Mucosa of gallbladder (tissue), 1 donor: ENCODE measurements at regions not wholly inside any gene's neighbourhood (a gene's known extent, or its start where the extent isn't known, plus 50 kb on each side); places are given as distances from the start of the nearest gene placed in this dataset.

Experiments used
- DNase-seq: peaks from one replicate; pipeline ENCODE4 v3.0.0-alpha.2; 2020; ENCODE audit warnings: low spot score
- donor health status: DM: no; HTN: no; CAD: no.

DNA sequence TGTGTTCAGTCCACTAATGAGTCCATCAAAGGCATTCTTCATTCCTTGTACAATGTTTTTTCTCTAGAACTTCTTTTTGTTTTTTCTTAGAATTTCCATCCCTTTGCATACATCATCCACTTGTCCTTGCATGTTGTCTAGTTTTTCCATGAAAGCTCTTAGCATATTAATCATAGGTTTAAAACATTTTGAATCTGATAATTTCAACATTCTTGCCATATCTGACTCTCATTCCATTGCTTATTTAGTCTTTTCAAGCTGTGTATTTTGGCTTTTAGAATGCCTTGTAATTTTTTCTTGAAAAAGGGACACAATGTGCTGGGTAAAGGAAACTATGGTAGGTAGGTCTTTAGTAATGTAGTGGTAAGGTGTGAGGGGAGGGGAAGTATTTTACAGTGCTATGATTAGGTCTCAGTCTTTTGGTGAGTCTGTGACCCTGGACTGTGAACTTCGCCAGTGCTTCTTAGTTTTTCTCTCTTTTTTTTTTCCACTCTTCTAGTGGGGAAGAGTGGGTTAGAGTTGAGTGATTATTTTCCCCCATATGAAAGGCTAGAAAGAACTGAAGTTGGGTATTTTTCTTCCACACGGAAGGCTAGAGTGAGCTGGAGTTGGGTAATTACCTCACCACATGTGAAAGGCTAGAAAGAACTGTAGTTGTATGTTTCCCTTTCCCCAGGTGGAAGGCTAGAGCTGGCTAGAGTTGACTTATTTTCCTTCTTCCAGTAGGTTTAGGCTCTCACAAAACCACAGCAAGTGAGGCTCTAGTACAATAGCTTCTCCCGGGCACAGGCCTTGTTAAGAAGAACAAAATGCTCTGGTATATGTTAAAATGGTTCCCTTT lies 172.1 kb downstream of the SNX18 start:
- DNase-seq = no peak

DNA sequence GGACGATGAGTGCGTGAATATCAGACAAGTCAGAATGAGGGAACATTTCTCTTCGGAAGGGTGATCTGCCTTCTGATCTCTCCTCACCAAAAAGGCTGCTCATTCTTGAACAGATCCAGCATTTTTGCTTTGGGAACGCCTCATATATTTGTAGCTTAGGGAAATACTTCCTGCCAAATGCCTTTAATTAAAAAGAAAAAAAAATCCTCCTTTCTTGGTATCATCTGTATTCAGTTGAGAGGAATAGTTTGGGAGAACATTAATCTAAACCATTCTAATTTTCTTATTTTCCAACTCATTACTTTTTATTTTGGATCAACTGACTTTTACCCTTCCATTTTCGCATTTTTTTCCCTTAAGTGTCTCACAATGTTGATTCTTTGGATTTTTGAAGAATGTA lies 163.4 kb downstream of the SNX18 start:
- no peak for DNase-seq

DNA sequence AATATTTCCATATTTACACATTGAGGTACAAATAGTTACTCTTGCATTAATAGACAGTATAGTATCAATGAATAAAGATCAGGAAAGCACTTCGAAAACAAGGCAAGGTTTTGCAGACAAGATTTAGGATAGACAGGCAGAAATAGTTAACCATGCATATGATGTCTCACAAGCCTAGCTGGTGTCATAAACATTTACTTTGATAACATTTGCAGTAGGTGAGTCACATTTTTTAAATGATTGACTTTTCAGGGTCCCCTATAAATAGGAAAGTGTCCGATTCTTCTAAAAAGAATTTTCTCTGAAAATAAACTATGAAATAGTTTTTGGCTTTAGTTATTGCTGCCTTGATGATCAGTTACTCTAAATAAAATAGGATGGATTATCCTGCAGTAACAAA lies 162.1 kb downstream of the SNX18 start:
- no peak for DNase-seq

DNA sequence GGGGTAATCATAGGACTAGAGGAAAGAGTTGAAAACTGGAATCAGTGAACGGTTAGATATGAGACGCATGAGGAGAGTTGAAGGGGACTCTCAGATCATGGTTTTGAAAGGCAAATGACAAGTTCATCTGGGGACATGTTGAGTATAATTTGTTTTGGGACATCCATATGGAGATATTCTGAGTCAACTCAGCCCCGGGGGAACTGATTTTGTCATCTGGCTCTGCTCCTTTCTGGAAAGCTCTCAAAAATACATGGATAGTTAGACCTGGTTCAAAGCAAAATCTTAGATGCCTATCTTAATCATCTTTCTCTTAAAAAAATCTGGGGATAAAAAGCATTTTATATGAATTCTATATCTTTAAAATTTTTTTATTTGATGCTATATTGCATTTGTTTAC lies 161.2 kb downstream of the SNX18 start:
- no peak for DNase-seq

DNA sequence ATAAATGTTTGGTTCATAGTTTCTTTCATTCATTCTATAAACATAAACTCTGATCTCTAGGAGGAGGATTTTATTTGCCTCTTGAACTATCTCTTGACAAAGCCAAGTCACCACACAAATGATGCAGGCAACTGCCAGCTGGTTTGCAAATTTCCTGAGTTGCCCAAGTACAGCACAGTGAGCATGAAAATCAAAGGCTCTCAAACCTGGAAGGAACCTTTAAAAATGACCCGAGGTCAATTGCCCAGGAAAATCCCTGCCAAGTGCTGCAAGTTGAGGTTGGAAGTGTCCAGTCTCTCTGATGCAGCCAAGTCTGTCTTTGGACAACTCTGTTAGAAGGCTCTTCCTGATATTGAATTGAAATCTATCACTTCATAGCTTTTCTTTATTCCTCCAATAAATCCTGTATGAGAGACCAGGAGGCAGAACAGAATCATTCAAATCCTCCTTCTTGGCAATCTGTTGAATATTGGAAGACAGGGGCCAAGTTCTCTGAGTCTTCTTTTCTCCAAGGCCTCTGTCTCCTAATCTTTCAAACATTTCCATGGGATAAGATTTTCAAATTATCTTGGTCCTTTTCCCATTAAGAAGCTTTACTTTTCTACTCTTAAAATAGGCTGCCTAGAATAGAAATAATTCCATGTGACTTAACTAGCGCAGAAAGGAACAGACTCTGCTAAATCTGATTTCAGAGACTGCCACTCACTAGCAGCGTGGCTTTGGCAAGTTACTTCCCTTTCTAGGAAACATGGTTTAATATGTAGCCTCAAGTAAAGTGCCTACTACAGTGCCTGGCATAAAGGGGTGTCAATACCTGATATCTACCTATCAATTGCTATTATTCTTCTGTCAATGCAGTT lies 159.2 kb downstream of the SNX18 start:
- no peak for DNase-seq

DNA sequence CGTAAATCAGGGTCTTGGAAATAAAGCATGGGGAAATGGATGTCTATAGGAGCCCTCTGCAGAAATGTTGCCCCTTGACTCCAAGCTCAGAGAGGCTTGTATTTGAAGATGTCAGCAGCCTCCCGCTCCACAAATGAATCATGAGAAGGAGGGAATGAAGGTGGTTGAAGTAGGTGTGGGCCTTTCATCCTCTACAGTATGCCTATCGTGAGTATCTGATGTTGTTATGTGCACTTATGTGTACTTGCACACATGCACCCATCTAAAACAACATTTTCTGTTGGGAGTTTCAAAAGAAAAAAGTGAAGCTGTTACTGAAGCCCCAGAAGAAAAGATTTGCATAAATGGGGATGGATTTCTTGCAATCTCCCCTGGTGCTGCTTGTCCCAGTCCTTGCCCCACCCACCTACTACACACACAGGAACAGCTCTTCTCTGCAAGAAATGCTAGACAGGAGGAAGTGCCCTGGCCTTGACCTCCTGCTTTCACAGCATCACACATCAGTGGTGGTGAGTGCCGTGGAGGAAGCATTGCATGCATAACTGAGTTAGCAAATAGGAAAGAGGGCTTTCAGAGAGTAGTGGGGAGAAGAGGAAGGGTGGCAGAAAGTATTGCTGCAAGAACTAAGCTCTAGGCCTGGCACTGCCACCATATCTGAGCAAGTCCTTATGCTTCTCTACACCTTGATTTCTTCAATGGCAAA lies 156.1 kb downstream of the SNX18 start:
- DNase-seq = peak; percentile 56

DNA sequence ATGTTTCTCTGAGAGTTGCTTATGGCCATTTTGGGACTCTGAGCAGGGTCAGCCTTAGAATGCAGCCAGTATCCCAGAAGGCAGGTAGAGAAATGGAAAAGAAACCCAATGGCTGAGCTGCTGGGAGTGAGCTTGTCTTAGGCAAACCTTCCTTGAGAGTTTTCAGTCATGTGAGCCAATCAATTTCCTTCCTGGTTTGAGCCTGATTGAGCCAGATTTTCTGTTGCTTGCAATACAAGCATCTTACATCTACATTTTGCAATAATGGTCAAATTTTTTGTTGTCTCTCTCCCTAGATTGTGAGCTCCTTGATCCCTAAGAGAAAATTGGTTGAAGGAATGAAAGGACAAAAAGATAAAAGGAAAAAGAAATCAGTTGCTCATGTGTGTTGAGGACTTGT lies 155.3 kb downstream of the SNX18 start:
- no peak for DNase-seq

DNA sequence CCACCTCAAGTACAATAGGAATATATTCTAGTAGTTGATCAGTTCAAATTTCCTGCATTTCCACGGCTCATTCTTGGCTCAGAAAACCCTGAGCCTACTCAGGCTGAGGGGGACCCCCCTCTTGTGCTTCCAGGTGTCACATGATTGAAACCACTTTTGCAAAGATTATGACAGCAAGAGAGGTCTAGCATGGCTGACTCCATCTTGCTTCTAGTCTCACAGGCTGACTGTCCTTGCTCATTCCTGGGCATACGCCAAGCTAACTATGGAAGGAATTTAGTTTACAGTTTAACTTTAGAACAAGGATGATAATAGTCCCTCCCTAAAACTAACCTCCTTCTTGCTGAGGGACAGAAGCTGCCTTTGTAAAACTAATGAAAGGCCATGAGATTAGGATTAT lies 154.1 kb downstream of the SNX18 start:
- no peak for DNase-seq

DNA sequence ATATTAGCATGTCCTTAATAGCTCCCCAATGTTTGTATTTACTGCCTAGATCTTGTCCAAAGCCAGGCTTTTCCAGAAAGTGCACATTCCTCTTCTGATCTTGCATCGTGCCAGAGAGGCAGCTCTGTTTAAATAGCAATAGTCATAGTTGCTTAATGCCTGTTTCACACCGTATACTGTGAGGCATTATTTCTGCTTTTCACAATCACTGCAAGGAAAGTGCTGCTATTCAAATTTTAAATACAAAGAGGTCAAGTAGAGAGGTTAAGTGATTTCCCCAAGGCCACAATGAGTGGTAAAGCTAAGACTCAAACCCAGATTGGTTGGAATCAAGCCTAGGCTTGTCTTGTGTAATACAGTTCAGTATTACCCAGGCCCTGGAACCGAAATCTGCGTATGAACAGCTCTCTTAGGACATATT lies 153.6 kb downstream of the SNX18 start:
- no peak for DNase-seq

DNA sequence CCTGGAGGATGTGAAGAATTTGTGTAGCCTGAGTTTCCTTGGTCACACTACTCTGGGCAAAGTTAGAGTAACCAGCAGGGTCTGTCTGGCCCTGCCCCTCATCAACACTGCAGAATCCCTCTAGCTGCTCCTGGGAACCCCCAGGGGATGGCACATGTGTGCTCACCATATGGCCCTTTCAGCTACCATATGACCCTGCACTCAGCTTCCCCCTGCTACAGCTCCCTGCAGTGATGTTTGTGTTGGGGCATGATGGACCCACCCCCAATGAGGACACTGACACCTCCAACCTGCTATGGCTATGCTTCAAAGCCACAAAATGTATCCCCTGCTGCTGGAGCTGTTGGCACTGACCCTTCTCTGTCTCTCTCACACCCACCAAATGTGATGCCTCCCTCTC lies 152.7 kb downstream of the SNX18 start:
- DNase-seq = no peak

DNA sequence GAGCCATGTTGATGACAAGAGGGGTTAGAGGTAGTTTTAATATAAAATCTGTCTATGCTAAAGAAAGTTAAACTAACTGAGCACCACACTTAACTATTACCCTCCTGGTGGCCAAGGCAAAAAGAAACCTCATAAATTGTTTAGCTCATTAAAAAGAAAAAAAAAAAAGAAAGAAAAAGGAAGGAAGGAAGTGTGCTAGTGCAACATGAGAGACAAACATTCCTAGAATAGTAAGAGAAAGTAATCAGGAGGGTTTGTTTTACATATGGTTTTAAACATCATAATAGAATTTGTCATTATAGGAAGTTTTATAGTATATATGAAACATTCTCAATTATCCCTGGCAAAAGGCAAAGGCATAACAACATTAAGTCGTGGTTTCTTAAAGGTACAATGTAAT lies 152.3 kb downstream of the SNX18 start:
- no peak for DNase-seq

DNA sequence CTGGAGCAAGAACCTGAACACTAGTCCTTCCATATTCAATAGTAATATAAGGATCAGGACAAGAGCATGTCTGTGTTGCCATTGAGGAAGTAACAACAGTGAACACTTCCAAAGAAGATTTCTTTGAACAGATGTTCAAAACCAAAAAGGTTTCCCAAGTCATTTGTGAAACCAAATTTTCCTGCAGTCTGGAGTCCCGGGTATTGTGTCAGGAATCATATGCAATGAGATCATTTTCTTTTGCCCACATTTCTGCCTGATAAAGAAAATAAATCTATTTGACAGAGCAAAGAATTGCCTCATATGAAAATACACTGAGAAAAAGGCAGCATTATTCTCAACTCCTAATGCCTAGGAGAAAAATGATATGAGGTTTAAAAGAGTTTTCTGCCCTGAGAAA lies 151.7 kb downstream of the SNX18 start:
- DNase-seq = no peak

DNA sequence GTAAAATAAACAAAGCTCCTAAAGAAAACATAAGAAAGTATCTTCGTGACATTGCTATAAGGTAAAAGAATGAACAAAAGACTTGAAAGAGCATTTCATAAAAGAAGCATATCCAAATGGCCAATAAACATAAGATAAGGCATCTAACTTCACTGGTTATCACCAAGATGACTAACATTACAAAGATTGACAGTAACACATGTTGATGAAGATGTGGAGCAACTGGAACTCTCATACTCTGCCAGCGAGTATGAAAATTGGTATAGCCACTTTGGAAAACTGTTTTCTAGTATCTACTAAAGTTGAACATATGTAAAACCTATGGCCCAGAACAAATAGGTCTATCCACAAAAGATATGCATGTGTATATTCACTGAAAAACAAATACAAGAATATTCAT lies 150.5 kb downstream of the SNX18 start:
- no peak for DNase-seq

DNA sequence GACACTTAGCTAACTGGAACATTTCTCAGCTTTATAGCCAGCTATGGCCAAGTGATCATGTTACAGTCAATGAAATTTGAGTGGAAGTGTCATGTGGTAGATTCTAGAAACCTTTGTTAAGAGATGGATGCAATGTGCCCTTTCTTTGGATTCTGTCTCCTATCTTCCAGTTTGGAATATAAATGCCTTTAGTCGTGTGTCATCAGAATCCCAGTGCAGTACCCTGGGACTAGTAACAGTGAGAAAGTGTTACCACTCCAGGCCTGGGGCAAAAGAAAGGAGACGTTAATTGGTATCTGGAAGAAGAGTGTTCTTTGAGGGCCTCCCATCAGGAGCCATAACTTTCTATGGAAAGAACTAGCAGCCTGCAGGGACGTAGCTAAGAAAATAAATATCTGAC lies 149.6 kb downstream of the SNX18 start:
- DNase-seq = no peak

DNA sequence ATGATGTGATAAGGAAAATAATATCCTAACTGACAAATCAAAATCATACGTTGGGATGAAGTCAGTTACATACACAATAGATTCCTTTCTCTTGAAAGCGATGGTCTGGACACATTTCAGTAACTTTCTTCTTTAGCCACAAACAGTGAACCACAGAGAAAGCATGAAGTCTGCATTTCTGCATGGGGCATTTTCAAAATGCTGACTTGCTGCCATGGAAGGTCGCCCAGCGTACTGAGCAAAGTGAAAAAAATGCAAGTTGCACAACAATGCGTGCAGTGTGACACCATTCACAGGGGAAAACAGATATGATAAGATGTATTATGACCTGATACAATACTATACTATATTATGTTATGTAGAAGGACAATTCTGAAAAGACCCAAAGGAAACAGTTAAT lies 146.3 kb downstream of the SNX18 start:
- no peak for DNase-seq

DNA sequence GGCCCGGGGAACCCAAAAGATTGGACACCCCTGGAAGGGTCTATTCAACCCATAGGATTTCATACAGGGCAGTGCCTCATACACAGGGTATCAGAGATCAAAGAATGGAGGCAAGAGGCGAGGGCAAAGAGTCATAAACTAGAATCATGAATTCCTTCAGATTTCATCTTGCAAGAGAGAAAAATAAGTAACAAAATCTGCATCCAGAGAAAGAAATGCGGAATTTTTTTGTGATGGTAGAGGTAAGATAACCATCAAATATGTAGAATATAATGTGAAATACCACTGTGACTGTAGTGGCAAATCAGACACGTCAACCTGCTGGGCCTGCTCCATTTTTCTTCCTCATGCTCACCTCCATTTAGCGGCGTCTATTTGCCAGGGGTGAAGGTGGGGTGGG lies 143.6 kb downstream of the SNX18 start:
- no peak for DNase-seq

DNA sequence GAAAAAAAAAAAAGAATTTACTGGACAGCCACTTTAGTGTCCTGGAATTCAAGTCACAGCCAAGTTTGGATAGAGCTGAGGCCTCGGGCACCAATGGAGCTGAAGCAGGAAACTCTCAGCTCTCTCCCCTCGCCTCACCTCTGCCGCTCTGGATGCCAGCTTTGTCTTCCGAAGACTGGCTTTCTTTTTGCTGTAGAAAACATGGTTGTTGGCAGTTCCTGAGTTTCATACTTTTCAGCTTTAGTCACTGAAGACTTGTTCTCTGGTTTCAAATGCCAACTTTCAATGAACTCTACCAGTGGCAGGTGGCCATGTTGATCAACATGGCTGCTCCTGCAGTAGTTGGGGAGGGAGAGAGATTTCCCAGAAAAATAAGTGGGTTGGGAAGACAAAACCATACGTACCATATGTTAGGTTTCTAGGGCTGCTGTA lies 142.2 kb downstream of the SNX18 start:
- DNase-seq = peak; percentile 22

DNA sequence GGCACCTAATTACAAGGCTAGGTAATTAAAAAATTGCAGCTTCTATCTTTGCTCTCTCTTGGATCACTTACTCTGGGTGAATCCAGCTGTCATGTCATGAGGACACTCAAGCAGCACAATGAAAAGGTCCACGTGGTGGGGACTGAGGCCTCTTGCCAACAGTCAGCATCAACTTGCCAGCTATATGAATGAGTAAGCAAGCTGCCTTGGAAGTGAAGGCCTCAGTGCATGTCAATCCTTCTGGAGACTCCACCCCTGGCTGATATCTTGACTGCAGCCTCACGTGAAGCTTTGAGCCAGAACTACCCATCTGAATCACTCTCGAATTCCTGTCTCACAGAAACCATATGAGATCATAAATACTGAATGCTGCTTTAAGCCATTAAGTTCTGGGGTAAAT lies 140.5 kb downstream of the SNX18 start:
- DNase-seq = no peak

DNA sequence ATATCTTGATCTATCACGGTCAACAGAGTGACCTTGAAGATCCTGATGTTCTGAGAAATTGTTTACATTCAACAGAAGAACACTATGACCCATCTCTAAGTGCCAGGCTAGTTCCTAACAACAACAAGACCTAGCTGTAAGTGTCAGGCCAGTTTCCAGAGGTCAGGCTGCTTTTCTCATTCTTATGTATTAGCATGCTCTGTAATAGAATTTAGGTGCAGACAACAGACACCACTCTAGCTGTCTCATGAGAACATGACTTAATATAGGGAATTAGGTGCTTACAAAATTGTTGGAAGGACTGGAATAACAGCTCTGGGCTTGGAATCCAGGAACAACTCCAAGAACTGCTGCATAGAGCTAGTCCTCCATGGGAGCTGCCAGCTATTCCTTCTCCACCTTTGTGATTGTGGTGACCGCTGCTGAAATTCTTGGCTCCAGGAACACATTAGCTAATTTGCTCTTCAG lies 138.7 kb downstream of the SNX18 start:
- DNase-seq = no peak

DNA sequence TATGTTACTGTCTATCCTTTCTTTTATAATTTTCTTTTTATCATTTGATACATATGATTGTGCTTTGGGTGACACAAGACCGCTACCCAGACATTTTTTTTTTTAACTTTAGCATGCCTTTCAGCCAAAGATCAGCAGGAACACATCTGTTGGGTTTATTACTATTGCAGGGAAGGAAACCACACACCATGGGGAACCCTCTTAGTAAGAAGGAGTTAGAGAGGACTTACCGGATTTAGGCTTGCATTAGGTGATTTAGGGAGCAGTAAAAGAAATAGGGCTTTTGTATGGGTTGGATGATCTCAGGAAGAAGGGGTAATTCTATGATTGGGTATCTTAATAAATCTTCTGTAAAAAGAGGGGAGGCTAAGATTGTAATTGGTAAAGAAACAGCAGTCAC lies 138.2 kb downstream of the SNX18 start:
- DNase-seq = no peak

DNA sequence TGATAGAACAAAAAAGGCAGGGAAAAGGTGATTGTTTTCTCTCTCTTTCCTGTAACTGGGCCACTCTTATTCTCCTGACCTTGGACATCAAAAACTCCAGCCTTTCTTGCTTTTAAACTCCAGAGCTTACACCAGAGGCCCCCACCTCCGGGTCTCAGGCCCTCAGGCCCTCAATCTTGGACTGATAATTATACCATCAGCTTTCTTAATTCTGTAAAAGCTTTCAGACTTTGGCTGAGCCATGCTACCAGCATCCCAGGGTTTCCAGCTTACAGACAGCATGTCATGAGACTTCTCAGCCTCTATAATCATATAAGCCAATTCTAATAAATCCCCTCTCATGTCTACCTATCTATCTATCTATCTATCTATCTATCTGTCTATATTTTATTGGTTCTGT lies 137.7 kb downstream of the SNX18 start:
- DNase-seq = no peak

DNA sequence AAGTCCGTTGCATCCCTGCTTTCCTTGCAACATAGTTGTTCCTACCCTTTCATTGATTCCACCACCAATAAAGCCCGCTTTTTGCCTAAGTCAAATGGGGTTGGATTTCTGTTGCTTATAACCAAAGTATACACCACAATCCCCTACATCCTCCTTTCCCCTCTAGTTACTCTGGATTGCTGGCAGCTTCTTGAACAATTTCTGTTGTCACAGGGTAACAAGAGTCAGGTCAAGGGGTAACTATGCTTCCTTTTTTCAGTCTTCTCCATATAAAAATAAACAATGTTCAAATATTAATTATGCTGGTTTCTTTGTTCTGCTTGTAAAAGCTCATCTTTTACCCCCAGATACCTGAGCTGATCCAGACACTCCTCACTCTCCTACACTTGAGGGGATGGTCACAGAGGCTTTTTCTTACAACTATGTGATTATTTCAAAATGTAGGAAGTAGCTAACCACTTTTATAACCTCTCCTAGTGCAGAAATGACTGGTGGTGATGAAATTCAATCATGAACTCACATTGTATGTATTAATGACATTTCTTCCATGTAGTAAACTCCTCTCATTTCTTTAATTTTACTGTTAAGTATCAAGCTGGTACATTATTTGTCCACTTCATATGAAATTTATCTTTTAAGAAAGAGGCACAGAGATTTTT lies 136.5 kb downstream of the SNX18 start:
- no peak for DNase-seq
